Neural progenitor cell (in vitro differentiated cells): ENCODE measurements at regions not wholly inside any gene's neighbourhood (a gene's known extent, or its start where the extent isn't known, plus 50 kb on each side); places are given as distances from the start of the nearest gene placed in this dataset.

Source experiments
- CTCF ChIP-seq: fragments of 200-600 bp; sonication (generic); IDR thresholded peaks from 2 replicates; pipeline ENCODE4 v1.5.1; 2017; ENCODE audit warnings: antibody characterized with exemption, mild to moderate bottlenecking
- EZH2 ChIP-seq: fragments of 200-600 bp; sonication (generic); IDR thresholded peaks from 2 replicates; pipeline ENCODE4 v1.6.1; 2017; ENCODE audit warnings: antibody characterized with exemption, mild to moderate bottlenecking, moderate library complexity

- no peak for TF ChIP-seq CTCF
- TF ChIP-seq EZH2, result no peak
Observed at GRCh38 chr6:4574007-4574406, 202.2 kb upstream of the CDYL start.
